Stimulated activated effector memory CD8-positive, alpha-beta T cell treated with anti-CD3 and anti-CD28 coated beads, Interleukin-12 subunit alpha, Interleukin-12 subunit beta, amount 100 ng/mL, for 72 hours (primary cell): ENCODE measurements at regions not wholly inside any gene's neighbourhood (a gene's known extent, or its start where the extent isn't known, plus 50 kb on each side); places are given as distances from the start of the nearest gene placed in this dataset.

ENCODE experiments used
- ATAC-seq: fragments of 150-1000 bp; cut with Tn5 transposase; 2 replicates; pipeline ENCODE4 v1.10.0; 2021
- DNase-seq, 2 donors: peaks; one replicate each; pipeline ENCODE4 v3.0.0; 2021 to 2022; ENCODE audit warnings: low spot score in 2 of 2
- H3K27ac Mint-ChIP-seq: one replicate; pipeline ENCODE4 v1.8.0; 2022; ENCODE audit warnings: mild to moderate bottlenecking, mixed read lengths
- H3K36me3 Mint-ChIP-seq: one replicate; pipeline ENCODE4 v1.8.0; 2022; ENCODE audit warnings: mild to moderate bottlenecking, mixed read lengths
- H3K4me1 Mint-ChIP-seq: one replicate; pipeline ENCODE4 v1.8.0; 2022; ENCODE audit warnings: mixed read lengths
- H3K4me3 Mint-ChIP-seq: one replicate; pipeline ENCODE4 v1.8.0; 2022; ENCODE audit warnings: mild to moderate bottlenecking, mixed read lengths
- H3K9me3 Mint-ChIP-seq: one replicate; pipeline ENCODE4 v1.8.0; 2022; ENCODE audit warnings: mixed read lengths

DNA sequence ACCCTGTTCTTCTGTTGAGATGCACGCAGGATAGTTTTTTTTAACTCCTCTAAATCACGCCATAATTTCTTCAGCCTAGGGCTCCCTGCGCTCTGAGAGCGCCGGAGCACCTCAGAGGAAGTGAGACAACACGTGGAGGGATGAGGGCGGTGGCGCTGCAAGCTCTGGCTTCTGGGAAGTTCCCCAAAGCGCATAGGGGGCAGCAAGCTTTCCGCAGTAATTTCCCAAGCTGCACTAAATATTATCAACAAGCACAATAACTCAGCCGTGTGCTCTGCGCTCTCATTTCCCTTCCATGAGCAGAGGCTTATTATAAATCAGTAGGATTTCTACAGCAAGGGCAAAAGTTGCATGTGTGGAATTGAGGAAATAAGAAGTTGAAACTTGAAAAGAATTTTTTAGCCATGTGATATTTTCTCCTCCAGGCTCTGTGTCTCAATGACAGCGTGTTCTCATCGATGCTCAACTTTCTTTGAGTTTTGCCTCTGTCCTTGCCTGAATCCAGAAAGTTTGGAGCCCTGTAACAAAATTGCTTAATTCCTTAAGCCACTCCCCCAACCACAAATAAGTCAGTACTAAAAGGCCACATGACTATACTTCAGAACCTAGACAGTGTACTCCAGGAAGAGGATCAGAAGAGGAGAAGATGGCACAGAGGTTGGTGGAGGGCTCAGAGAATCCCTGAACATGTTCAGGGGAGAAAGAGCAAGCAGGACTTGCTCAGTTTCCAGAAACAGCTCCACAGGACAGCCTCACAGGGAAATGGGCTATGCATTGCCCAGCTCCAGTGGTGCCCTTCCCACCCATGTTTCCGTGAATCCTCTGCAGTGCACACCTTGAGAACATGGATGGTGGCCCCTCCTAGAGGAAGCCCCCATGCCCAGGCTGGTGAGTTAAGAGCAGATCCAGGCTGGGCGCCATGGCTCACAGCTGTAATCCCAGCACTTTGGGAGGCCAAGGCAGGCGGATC is 221.5 kb upstream of the GHITM start:
- no peak overlapping the region for H3K4me3 Mint-ChIP-seq
- H3K36me3 Mint-ChIP-seq, result no peaks in the 10 kb centered on the region
- H3K9me3 Mint-ChIP-seq, result no peaks in the 10 kb centered on the region
- DNase-seq (no peak), ATAC-seq (no peak)
- no peaks in the 10 kb centered on the region for H3K4me1 Mint-ChIP-seq
- H3K27ac Mint-ChIP-seq, result no peak overlapping the region

DNA sequence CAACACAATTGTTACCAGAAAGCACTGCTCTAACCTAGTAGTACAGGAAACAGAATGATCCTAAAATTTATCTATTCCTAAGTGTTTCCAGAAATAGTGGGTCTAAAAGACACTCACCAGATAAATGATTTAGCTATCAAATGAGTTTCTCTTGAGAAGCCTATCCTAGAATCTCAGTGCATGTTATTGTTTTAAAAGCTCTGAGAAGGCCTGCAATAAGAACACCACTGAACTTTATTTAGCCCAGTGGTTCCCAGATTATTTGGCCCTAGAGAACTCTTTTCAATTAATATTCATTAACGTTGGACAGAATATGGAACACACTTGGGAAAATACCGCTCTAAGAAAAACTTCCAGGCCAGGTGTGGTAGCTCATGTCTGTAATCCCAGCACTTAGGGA is 220.1 kb upstream of the GHITM start:
- Mint-ChIP-seq H3K9me3 (no peaks in the 10 kb centered on the region), H3K4me3 (no peak overlapping the region), H3K4me1 (no peaks in the 10 kb centered on the region), H3K27ac (no peak overlapping the region), H3K36me3 (no peaks in the 10 kb centered on the region)
- no peak for DNase-seq
- ATAC-seq, result no peak

DNA sequence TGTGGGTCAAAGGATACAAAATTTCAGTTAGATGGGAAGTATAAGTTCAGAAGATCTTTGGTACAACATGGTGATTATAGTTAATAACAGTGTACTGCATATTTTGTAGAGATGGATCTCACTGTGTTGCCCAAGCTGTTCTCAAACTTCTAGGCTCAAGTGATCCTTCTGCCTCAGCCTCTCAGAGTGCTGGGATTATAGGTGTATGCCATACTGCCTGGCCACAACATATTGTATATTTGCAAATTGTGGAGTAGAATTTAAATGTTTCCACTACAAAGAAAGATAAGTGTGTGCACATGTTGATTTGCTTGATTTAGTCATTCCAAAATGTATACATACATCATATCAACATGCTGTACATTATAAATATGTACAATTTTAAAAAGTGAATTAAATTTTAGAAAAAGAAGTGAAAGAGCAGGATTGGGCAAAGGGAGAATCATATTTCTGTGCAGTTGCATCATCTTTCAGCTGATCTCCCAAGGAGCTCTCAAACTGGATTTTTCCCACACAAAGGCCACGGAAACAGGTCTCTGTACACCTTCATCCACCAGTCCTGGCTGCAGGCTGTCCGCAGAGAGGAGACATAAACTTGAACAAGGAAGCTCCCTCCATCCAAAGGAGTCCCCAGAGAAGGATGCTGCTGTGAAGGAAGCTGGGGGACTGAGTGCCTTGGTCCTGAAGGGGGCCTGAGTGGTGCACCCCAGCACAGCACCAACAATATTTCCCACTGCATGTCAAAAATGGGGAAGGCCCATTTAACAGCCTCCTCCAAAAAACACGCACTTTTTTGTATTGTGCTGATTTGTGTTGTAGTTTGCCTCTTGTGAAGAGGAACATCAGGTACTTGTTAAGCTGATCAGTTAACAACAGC is 217.1 kb upstream of the GHITM start:
- no peak overlapping the region for H3K27ac Mint-ChIP-seq
- H3K36me3 Mint-ChIP-seq, result no peaks in the 10 kb centered on the region
- H3K4me1 Mint-ChIP-seq, result no peaks in the 10 kb centered on the region
- no peak overlapping the region for H3K4me3 Mint-ChIP-seq
- no peak for ATAC-seq
- no peaks in the 10 kb centered on the region for H3K9me3 Mint-ChIP-seq
- no peak for DNase-seq

DNA sequence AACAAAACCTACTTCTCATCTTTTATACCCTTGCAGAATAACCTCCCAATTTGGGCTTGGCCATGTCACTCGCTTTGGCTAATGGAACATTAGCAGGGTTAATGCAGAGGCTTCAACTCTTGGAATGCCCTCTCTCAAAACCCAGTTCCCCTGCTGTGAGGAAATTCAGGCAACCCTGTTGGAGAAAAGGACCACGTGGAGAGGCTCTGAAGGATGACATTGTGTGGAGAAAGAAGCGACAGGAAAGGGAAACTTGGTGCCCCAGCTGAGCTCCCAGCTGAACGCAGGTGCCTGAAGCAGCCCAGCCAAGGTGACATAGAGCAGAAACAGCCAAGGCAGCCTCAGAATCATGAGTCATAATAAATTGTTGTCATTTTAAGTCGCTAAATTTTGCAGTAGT is 214.2 kb upstream of the GHITM start:
- H3K36me3 Mint-ChIP-seq, result no peaks in the 10 kb centered on the region
- no peak overlapping the region for H3K27ac Mint-ChIP-seq
- H3K4me3 Mint-ChIP-seq, result no peak overlapping the region
- H3K4me1 Mint-ChIP-seq, result no peaks in the 10 kb centered on the region
- H3K9me3 Mint-ChIP-seq, result no peaks in the 10 kb centered on the region
- DNase-seq (no peak), ATAC-seq (no peak)

DNA sequence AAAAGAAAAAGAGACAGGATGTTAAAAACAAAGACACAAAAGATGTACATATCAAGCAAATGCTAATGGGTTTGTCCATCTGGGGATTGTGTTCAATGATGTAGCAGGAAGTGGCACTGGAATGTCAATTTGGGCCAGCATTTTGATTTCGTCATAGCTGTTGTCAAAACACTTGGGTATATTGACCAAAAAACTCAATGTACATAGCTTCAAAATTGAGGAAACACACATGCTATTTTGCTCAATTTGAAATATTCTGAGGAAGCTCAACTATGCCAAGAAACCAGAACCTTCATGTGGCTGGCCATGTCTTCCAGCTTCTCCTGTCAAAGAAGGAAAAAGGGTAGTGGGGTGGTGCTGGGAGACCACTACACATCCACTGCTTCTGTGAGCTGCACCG is 212.7 kb upstream of the GHITM start:
- no peaks in the 10 kb centered on the region for H3K9me3 Mint-ChIP-seq
- DNase-seq, result no peak
- no peak for ATAC-seq
- no peaks in the 10 kb centered on the region for H3K4me1 Mint-ChIP-seq
- H3K27ac Mint-ChIP-seq, result no peak overlapping the region
- no peak overlapping the region for H3K4me3 Mint-ChIP-seq
- no peaks in the 10 kb centered on the region for H3K36me3 Mint-ChIP-seq

DNA sequence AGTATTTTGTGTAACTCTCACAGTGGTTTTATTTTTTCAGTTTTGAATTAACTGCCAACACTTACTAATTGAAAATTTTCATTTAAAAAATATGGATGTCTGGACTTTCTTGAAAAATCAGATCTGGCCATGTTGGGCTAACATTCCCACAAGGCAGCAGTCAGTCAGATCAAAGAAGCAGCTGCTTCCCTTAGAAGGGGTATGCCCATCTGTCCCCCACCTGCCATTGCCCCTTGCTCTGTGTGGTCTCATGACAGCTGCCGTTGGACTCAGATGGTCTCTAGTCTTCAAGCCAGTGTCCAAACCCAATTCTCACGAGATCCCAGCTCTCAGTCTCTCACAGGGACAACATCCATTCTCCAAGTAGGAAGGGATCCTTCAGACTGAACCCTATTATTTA is 212.1 kb upstream of the GHITM start:
- ATAC-seq (no peak), DNase-seq (no peak)
- no peaks in the 10 kb centered on the region for H3K4me1 Mint-ChIP-seq
- H3K36me3 Mint-ChIP-seq, result no peaks in the 10 kb centered on the region
- H3K4me3 Mint-ChIP-seq, result no peak overlapping the region
- no peak overlapping the region for H3K27ac Mint-ChIP-seq
- H3K9me3 Mint-ChIP-seq, result no peaks in the 10 kb centered on the region

DNA sequence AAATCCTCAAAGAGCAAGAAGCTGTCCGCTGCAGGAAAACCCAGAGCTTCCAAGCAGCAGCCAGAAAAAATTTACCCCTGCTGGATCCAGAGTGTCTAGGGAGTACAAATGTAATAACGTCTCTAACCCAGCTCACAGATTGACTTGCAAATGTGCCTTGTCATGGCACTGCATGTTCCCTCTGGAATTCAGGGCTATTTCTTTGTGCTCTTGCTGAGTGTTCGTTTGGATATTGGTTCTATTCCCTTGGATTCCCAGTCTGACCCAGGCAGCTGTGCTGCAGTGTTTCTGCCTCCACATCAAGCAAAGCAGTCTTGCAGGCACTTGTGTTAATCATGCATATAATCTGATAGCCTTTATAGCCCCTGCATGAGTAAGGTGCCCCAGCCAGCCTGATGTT is 209.9 kb upstream of the GHITM start:
- Mint-ChIP-seq H3K9me3 (no peaks in the 10 kb centered on the region), H3K27ac (no peak overlapping the region), H3K36me3 (no peaks in the 10 kb centered on the region), H3K4me3 (no peak overlapping the region), H3K4me1 (no peaks in the 10 kb centered on the region)
- ATAC-seq (no peak), DNase-seq (no peak)

DNA sequence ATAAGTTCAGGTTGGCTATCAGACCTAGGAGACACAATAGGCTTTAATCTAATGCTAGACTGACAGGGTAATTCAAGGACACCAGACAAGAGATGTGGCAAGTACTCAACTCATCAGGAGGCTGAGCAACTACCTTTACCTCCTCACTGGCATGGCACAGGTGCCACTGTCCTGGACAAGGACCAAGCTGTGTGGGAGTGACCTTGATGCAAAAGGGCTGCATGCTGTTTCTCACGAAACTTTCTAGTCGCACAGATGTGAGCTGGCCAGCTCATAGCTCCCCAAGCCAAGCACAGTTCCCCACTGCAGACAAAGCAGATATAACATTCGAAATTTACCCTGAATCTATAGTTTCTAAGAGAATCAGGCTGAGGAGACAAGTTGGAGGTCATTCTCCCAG is 207.6 kb upstream of the GHITM start:
- Mint-ChIP-seq H3K9me3 (no peaks in the 10 kb centered on the region), H3K36me3 (no peaks in the 10 kb centered on the region), H3K4me1 (no peaks in the 10 kb centered on the region), H3K4me3 (no peak overlapping the region), H3K27ac (no peak overlapping the region)
- no peak for ATAC-seq
- DNase-seq, result no peak

DNA sequence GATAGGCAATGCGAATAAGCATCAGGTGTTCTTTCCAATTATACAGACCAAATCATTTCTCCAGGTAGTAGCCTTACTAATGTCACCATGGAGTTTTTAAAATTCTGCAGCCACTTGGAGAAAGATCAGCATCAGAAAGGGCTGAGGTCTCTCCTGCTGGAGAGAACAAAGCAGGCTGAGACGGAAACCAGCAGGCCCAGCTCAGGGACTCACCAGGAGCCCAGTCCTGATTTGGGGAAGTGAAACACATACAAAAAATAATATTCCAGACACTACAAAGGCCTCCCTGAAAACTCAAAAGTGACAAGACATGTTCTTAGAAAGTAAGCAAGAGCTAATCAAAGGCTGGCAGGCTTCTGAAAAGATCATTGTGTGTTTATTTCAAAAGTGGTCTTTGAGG is 207.1 kb upstream of the GHITM start:
- no peaks in the 10 kb centered on the region for H3K9me3 Mint-ChIP-seq
- DNase-seq, result no peak
- no peak overlapping the region for H3K27ac Mint-ChIP-seq
- H3K36me3 Mint-ChIP-seq, result no peaks in the 10 kb centered on the region
- no peak overlapping the region for H3K4me3 Mint-ChIP-seq
- no peak for ATAC-seq
- no peaks in the 10 kb centered on the region for H3K4me1 Mint-ChIP-seq

DNA sequence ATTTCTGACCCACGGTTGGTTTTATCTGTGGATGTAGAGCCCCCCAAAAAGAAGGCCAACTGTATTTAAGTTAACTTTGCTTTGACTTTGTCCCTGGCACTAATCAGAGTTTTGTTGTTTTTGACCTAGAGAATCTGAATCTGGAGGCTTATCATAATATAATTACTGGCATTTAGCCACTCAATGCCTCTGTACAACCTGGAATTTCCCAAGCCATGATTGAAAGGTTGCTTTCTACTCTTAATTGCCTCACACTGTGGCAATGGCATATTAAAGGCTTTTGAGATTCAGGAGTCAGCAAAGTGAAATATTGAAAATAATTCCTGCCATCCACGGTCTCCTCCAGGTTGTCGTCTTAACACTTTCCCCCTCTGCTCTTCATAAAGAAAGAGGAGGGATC is 205.2 kb upstream of the GHITM start:
- no peaks in the 10 kb centered on the region for H3K36me3 Mint-ChIP-seq
- H3K9me3 Mint-ChIP-seq, result no peaks in the 10 kb centered on the region
- no peak for DNase-seq
- no peak overlapping the region for H3K27ac Mint-ChIP-seq
- no peak for ATAC-seq
- no peaks in the 10 kb centered on the region for H3K4me1 Mint-ChIP-seq
- H3K4me3 Mint-ChIP-seq, result no peak overlapping the region

DNA sequence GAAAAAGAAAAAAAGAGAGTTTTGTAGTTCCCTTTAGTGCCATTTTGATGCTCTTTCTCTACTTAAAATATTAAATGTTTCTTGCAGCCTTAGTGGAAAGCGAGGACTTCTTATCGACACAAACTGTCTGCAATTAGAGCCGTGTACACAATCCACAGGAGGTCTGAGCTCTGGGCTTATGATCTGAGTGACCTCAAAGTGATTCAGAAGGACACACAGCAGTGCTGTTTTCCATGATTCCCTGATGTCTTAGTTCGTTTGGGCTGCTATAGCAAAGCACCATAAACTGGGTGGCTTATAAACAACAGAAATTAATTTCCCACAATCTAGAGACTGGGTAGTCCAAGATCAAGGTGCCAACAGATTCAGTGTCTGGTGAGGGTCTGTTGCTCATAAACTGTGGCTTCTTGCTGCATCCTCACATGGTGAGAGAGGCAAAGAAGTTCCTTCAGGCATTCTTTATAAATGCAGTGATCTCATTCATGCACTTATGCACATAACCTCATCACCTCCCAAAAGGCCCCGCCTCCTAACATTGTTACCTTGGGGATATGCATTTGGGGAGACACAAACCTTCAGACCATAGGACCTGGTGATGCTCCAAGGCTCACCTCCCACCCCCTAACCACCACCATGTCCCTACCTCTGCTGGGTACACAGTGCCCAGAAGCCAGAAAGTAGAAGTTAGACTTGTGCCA is 204.5 kb upstream of the GHITM start:
- DNase-seq, result no peak
- H3K4me3 Mint-ChIP-seq, result no peak overlapping the region
- H3K36me3 Mint-ChIP-seq, result no peaks in the 10 kb centered on the region
- no peaks in the 10 kb centered on the region for H3K4me1 Mint-ChIP-seq
- no peaks in the 10 kb centered on the region for H3K9me3 Mint-ChIP-seq
- peak; percentile 25 for ATAC-seq
- no peak overlapping the region for H3K27ac Mint-ChIP-seq

DNA sequence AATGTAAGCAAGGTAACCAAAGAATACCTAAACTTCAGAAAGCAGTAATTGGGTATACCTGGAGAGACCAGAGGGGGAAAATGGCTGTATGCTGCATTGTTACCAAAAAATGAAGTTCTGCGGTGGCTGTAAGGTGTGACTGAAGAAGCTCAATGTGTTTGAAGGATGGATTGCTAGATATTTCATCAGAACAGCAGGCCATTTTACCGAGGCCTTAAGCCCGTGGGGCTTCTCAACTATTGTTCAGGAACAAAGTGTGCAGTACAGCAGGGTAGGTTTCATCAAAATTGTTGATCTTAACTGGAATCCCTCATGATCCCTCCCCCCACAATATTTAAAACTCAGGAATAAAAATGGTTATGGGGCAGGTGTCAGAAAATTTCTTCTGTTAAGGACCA is 204.0 kb upstream of the GHITM start:
- Mint-ChIP-seq H3K36me3 (no peaks in the 10 kb centered on the region), H3K9me3 (no peaks in the 10 kb centered on the region), H3K4me1 (no peaks in the 10 kb centered on the region), H3K27ac (no peak overlapping the region), H3K4me3 (no peak overlapping the region)
- no peak for DNase-seq
- ATAC-seq, result no peak

DNA sequence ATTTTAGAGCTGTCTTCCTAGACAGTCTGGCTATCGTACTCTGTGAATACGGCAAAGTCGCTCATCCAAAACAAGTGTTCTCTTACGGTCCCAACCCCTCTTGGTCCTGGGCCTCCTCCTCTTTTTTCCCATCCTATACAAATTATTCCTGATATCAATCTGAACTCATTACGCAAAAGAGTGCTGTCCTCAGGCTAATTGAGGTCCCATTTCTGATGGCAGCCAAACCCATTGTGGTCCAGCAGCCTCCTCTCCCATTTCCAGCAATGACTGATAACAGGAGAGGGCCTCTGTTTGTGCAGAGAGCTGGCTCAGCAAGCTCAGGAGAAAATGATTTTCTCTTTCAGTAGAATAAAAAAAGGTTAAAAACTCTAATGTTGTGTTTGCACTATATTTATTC is 203.4 kb upstream of the GHITM start:
- DNase-seq (no peak), ATAC-seq (no peak)
- no peaks in the 10 kb centered on the region for H3K9me3 Mint-ChIP-seq
- H3K4me1 Mint-ChIP-seq, result no peaks in the 10 kb centered on the region
- no peaks in the 10 kb centered on the region for H3K36me3 Mint-ChIP-seq
- no peak overlapping the region for H3K27ac Mint-ChIP-seq
- H3K4me3 Mint-ChIP-seq, result no peak overlapping the region

DNA sequence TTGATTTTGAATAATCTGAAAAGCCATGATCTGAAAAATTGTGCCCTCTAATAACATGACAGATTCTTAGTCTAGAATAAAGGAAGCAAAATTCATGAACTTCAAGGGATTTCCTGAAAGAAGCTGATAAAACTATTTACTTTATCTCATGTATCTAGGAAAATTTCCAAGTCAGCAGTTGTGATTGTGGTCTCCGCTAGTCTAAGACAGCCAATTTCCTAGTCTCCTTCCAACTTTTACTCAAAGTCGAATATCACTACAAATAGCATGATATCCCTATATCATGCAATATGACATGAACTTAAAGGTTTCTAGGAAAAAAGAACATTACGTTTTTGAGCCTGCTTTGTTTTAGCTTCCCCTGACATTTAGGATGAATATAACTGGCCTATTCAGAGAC is 202.1 kb upstream of the GHITM start:
- H3K27ac Mint-ChIP-seq, result no peak overlapping the region
- H3K9me3 Mint-ChIP-seq, result no peaks in the 10 kb centered on the region
- DNase-seq (no peak), ATAC-seq (no peak)
- no peaks in the 10 kb centered on the region for H3K36me3 Mint-ChIP-seq
- no peaks in the 10 kb centered on the region for H3K4me1 Mint-ChIP-seq
- no peak overlapping the region for H3K4me3 Mint-ChIP-seq

DNA sequence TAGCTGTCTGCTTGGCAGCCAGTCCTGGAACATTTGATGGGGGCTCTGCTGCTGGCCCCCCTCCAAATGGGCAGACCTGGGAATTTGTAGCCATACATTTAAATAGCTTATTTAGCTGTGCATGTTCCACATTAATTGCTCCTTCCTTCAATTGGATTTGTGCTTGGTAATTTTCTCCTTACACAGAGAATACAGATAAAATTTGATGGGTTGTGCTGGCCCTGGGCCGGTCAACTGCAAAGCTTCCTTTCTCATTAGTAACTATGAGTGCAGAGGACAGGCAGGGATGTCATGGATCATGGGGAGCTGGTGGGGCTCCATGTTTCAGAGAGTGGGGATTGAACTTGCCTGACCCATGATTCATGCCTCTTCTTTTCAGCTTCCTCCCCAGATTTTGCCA is 201.5 kb upstream of the GHITM start:
- no peak for ATAC-seq

More for the DNA sequence above, 201.5 kb upstream of the GHITM start:
- Mint-ChIP-seq H3K27ac (no peak overlapping the region), H3K4me3 (no peak overlapping the region), H3K9me3 (no peaks in the 10 kb centered on the region), H3K36me3 (no peaks in the 10 kb centered on the region), H3K4me1 (no peaks in the 10 kb centered on the region)
- DNase-seq, result no peak
